ENCODE measurements at regions not wholly inside any gene's neighbourhood (a gene's known extent, or its start where the extent isn't known, plus 50 kb on each side); places are given as distances from the start of the nearest gene placed in this dataset.

GRCh38 chr6:55652429-55652828, 73.4 kb upstream of the HMGCLL1 start:
- TF ChIP-seq, protein P1, sequence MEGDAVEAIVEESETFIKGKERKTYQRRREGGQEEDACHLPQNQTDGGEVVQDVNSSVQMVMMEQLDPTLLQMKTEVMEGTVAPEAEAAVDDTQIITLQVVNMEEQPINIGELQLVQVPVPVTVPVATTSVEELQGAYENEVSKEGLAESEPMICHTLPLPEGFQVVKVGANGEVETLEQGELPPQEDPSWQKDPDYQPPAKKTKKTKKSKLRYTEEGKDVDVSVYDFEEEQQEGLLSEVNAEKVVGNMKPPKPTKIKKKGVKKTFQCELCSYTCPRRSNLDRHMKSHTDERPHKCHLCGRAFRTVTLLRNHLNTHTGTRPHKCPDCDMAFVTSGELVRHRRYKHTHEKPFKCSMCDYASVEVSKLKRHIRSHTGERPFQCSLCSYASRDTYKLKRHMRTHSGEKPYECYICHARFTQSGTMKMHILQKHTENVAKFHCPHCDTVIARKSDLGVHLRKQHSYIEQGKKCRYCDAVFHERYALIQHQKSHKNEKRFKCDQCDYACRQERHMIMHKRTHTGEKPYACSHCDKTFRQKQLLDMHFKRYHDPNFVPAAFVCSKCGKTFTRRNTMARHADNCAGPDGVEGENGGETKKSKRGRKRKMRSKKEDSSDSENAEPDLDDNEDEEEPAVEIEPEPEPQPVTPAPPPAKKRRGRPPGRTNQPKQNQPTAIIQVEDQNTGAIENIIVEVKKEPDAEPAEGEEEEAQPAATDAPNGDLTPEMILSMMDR (IDR thresholded peaks at IDR 0.05) = no peak
- no peak for TF ChIP-seq POLR2A (IDR thresholded peaks at IDR 0.05)
